HG03342 (cell line): ENCODE measurements at regions not wholly inside any gene's neighbourhood (a gene's known extent, or its start where the extent isn't known, plus 50 kb on each side); places are given as distances from the start of the nearest gene placed in this dataset.

ENCODE experiments used
- ATAC-seq: cut with Tn5 transposase; IDR thresholded peaks from one replicate; pipeline ENCODE4 v1.9.1; 2021; ENCODE audit warnings: mild to moderate bottlenecking, moderate library complexity; ENCODE audit not compliant: unreplicated experiment

DNA sequence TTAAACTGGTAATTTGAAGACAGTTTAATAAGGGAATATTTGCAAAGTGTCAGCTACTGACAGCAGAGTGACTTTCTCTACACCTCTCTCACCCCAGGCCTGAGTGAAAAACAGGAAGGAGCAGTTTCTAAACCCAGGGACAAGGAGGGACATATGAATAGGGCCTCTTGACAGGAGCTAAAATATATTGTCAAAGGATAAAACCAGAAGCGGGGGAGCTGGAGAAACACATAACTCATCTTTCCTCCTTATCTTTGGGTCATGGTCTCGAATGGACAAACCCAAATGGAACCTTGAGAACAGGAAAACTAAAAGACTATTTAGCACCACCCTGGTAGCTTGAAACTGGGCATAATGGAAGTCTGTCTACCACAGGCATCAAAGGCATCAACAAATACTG is 197.5 kb upstream of the FOXA2 start:
- no peak for ATAC-seq

DNA sequence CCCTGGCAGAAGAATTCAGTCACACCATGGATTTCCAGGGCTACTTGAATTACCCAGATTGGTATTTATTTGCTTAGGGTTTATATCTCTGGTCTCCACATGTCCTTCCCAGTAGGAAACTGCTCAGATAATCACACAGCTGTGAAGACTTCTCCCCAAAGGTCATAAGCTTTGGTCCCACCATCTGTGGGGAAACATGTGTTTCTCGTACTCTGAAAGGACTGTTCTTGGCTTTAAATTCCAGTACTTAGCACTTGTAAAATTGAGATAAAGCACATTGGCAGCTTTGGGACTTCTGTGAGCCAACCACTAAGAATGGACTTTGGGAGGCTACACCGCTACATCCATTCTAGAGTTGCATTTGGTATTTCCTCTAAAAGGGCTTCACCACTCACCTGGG is 205.3 kb upstream of the FOXA2 start:
- no peak for ATAC-seq

DNA sequence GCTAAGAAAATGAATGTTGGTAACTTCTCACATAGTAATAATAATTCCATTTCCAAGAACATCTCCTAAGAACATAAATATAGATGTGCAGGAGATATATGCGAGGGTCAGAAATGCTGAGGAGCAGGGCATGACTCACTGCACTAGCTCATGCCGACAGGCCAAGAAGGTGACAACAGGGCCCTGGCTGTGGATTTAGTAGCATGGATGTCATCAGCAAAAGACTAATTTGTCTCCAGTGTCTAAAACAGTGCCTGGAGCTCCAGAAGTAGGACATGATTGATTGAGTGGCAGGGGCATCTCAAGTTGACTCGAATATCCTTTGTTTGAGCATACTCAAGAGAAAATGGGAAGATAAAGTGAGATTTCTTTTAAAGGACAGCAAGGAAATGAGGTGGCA is 207.0 kb upstream of the FOXA2 start:
- no peak for ATAC-seq

DNA sequence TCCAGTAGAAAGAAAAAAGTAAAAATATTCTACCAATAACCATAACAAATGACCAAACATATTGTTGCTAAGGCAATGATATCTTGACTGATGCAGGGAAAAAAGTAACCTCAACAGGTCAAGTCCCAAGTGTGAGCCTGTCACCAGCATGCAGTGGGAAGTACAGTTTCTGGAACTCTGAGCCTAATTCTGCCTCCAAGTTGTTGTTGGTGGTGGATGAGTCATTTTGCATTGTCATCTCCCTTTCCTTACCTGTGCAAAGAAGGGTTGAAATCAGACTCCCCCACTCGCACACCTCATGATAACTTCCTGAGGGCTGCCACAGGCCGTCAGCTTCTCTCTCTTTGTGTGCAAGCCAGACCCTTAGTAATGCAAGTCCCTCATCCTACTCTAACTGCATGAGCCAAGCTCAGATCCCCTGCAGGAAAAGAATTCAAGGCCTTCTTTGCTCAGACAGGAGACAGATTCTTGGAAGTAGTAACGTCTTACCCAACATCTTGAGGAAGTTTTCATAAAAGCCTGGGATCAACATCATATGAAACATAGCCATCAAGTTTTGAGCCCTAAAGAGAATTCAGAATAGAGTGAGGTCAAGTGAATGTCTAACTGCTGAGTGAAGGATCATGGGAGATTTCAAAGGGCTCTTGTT is 207.6 kb upstream of the FOXA2 start:
- no peak for ATAC-seq

DNA sequence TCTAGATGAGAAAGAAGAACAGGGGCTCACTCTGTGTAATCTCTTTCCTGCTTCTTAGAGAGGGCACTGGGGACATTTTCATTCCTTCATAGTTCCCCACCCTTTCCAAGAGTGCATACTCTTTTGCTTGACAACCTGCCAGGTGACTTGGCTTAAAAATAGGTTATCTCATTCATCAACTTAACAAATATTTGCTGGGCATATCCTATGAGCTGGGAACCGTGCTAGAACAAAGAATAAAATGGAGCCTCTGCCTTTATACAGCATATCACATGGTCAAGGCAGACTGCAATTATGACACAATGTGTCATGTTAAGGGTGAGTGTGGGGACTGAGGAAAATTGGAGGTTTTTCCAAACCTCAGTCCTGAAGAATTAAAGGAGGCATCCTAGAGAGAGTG is 209.8 kb upstream of the FOXA2 start:
- ATAC-seq: no peak

- ATAC-seq: no peak
These were observed 211.1 kb upstream of the FOXA2 start for GRCh38 chr20:22795433-22795832.

DNA sequence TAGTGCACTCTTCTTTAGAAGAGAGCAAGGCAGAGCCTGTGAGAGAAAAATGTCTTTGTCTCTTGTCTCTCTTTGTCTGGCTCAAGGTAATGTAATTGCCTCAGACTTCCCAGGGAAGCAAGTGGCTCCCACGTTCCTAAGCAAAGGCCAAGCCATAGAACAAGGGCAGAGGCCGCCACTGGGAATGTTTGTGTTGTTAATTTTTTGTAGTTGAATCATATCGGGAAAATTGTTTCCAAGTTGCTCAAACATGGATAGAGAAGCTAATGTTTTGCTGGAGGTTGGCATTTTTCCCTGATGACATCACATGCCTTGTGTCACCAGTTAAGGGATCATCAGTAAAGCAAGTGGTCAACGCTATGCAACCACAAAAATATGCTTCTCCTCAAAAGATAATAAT is 211.5 kb upstream of the FOXA2 start:
- ATAC-seq: no peak

DNA sequence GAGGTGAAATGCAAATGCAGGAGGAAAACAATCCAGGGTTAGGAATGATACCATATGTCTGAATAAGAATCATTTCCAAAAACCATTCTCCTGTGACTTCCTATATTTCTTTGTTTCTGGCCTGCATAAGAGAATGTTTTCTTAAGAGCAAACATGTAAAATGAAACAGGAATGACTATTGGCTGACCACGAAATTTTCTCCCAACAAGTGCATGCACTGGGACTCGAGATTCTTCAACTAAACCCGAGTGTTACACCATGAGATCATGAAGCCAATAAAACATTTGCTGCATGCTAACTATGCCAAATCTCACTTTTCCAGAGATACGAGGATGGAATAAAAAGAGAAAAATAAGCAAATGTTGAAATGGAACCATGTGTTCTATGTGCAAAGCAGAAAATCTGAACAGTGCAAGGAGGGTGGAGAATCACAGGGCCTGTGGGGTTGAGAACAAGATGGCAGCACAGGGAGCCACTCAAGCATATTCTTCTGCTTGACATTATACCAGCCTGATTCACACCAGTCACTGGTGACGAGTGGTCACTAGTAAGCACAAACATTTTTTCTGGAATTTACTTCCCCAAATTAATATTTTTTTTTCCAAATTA is 212.2 kb upstream of the FOXA2 start:
- no peak for ATAC-seq

GRCh38 chr20:22797103-22797502 is 212.7 kb upstream of the FOXA2 start:
- ATAC-seq: no peak

DNA sequence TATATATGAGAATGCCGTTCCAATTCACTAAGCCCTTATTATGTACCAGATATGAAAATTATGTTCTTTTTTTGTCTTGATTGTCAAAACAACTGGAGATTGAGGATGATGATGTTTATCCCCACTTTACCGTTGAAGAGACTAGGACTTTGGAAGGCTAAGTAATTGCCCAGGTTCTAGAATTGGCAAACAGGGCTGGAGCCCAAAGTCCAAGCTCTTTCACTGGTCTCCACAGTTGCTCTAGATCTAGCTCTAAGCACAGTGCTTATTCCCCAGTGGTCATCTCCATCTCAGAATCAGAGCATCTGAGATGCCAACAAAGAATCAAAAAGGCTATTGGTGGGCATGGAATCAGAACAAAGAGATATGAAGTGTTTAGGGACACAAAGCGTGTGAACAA is 215.3 kb upstream of the FOXA2 start:
- no peak for ATAC-seq

- no peak for ATAC-seq
These were observed 215.8 kb upstream of the FOXA2 start for GRCh38 chr20:22800129-22800528.

GRCh38 chr20:22801528-22801927 is 217.2 kb upstream of the FOXA2 start:
- ATAC-seq: no peak

DNA sequence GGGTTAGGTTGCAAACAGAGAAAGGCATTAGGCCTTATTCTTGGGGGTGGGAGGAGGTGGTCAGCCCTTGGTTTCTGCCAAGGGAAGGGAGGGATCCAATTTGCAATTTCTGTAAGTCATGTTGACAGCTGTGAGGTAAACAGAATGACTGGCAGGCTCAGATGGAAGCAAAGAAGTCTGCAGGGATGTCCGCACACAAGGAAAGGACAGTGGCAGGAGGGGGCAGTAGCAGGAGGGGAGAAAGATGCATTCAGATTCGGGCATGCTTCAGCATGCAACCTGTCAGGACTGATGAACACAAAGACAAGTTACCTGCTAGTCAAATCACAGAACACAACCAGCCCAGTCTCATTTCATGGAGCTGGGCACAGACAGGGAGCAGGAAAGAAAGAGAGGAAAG is 217.9 kb upstream of the FOXA2 start:
- ATAC-seq: no peak

- ATAC-seq: no peak
These were observed 220.8 kb upstream of the FOXA2 start for GRCh38 chr20:22805219-22805618.

DNA sequence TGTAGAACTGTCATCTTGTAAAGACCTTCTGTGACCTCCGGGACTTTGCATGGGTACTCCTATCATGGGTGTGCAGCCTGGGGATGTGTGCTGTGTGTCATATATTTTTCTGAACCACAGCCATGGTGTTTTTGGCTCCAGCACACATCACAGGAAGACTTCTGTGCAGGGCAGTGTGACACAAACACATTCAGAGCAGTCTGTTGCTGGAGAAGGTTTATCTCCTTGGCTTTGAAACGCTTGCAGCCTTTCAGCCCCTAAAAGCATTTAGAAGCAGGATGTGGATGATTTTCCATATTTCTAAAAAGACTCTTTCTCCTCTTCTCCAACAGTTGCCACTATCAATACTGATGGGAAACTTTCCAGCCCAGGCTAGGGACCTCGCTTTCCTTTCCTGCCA is 221.6 kb upstream of the FOXA2 start:
- no peak for ATAC-seq

DNA sequence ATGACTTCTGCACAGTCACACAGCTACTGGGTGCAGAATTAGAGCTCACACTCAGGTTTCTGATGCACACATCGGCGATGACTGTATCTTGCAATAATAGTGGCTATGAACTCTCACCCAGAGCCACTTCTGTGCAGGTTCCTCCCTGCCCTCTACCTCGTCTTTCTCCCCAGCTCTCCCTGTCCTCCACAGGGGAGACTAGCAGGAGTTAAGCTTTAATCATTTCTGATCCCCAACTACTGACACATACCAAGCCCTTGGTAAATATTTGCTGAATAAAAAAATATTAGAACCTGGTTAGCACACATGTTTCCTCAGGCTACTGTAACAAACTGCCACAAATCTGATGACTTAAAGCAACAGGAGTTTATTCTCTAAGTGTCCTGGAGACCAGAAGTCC is 222.7 kb upstream of the FOXA2 start:
- no peak for ATAC-seq

DNA sequence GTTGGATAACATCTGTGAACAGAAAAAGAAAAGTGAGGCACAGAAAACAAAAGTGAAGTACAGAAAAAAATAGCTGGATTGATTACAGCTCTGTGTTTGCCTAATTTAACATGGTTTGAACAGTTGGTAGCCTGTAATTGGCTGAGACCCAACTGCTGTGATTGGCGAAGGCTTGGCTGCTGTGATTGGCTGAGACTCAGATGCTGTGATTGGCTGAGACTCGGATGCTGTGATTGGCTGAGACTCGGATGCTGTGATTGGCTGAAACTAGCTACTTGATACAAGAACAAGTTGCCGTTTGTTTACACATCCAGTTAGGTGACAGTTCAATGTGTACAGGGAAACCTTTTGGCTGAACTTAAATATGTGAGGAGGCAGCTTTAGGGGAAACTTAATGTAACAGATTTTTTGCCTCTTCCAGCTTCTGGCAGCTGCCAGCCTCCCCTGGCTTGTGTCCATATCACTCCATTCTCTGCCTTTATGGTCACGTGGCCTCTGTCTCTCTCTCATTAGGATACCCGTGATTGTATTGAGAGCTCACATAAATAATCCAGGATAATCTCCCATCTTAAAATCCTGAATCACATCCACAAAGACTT is 223.4 kb upstream of the FOXA2 start:
- ATAC-seq: no peak

DNA sequence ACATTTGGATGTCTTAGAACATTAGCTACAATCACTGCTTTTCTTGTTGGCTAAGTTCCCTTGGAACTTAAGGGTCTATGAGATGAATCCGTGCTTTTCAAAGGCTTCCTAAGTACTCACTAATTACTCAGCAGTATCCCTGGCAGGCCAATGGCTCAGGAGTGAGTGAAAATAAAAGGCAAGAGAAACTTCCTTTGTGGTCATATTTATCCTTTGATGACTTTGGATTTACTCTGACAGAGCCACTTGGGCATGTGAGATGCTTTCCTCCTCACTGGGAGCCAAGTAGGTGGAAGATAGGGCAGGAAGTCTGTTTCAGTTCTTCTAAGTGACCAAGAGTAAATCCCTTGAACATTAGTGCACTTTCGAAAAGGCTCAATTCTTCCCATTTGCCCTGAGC is 224.3 kb upstream of the FOXA2 start:
- no peak for ATAC-seq

- ATAC-seq: no peak
These were observed 225.1 kb upstream of the SSTR4 start for GRCh38 chr20:22810030-22810429.

DNA sequence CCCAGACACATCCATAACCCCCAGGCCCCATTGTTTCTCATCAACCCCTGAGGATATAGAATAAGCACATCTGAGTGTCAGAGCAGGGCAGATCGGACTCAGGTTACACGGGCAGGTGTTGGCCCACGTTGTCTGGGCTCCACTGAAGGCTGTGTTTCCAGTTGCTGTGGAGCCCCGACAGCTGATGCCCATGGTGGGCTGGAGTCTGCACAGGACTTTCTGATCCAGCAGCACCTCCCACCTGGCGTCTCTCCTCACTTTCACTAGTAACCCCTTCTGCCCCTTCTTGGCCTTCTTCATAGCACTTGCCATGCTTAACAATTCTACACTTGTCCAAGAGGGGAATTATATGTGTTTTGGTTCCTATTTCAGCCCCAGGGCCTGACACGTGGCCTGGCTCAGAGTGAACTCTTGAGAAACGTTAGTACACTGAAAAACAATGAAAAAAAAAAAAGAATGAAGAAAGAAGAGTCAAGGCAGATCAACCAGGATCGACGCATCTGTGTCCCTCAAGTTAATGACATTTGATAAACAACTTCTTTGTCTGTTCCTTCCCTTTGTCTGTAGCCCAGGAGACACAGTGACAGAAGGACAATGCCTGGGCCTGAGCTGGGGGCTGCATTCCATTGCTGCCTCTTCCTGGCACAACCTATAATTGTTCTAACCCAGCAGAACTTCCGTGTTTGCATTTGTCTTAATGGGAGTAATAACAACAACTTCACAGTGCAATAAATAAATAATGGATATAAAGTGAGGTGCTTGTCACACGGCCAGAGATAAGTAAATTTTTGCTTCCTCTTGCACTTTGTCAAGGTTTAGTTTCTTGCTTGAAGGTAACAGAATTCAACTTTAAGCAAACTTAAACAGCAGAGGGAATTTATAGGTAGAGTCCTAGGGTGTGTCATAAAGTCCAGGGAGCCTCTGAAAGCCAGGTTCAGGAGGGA is 224.2 kb upstream of the SSTR4 start:
- ATAC-seq: no peak

GRCh38 chr20:22814471-22815205 is 220.5 kb upstream of the SSTR4 start:
- no peak for ATAC-seq
